GM21717 (cell line): ENCODE measurements at regions not wholly inside any gene's neighbourhood (a gene's known extent, or its start where the extent isn't known, plus 50 kb on each side); places are given as distances from the start of the nearest gene placed in this dataset.

Experiments
- ATAC-seq: cut with Tn5 transposase; IDR thresholded peaks from one replicate; pipeline ENCODE4 v1.9.1; 2021; ENCODE audit warnings: mild to moderate bottlenecking, moderate library complexity; ENCODE audit not compliant: unreplicated experiment

- ATAC-seq: peak; percentile 58
Measured at GRCh38 chr3:194003114-194004057, 132.6 kb upstream of the HES1 start.

- ATAC-seq: no peak
Measured at GRCh38 chr3:194005930-194006501, 129.9 kb upstream of the HES1 start.

GRCh38 chr3:194007592-194008337 lies 128.2 kb upstream of the HES1 start:
- no peak for ATAC-seq

DNA sequence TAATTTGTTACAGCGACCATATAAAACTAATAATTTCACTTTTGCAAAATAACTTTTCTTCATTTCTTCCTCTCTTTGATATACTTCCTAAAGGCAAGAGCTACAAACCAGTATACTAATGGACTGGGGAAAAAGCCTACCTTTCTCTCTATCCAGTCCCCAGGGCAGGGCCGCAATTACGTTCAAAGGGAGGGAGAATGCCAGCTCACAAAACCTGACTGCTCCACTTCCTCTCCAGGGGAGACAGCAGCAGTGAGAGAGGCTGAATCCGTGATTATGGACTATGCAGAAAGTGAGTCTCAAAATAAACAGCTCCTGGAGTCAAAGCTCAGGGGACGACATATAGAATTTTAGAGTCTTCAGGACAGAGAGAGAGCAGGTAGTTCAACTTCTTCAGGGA lies 126.9 kb upstream of the HES1 start:
- no peak for ATAC-seq

- ATAC-seq: no peak
Measured at GRCh38 chr3:194009892-194010533, 125.9 kb upstream of the HES1 start.

DNA sequence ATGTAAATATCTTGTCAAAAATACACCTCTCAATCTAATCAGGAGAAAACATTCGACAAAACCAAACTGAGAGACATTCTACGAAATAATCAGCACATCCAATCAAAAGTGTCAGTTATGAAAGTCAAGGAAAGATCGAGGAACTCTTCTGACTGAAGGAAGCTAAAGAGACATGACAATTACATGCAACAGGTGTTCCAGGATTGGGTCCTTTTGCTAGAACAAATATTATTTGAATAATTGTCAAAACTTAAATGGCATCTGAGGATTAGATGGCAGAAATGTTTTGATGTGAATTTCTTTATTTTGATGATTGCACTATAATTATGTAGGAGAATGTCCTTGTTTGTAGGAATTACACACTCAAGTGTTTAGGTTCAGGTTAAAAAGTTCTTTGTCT lies 124.1 kb upstream of the HES1 start:
- no peak for ATAC-seq

GRCh38 chr3:194013928-194014327 lies 122.0 kb upstream of the HES1 start:
- no peak for ATAC-seq

DNA sequence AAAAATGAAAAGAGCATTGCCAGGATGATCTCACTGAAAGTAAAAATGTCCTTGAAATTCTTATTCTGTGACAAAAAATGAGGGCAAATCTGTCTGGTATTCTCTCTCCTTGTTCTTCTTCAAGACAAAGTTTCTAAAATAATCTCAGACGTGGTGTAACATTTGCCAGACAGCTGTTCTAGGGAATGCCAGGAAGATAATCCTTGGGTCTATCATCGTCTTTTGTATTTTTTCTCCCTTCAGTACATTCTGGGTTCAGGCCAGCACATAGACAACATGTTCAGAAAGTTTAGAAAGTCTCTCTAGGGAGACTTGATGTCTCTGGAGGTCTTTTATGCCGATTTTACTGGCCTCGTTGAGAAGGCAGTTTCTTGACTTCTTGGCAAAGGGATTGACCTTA lies 121.2 kb upstream of the HES1 start:
- no peak for ATAC-seq

- no peak for ATAC-seq
Measured at GRCh38 chr3:194019398-194020165, 116.4 kb upstream of the HES1 start.

GRCh38 chr3:194022052-194022451 lies 113.9 kb upstream of the HES1 start:
- ATAC-seq: no peak

GRCh38 chr3:194022816-194023215 lies 113.1 kb upstream of the HES1 start:
- no peak for ATAC-seq

DNA sequence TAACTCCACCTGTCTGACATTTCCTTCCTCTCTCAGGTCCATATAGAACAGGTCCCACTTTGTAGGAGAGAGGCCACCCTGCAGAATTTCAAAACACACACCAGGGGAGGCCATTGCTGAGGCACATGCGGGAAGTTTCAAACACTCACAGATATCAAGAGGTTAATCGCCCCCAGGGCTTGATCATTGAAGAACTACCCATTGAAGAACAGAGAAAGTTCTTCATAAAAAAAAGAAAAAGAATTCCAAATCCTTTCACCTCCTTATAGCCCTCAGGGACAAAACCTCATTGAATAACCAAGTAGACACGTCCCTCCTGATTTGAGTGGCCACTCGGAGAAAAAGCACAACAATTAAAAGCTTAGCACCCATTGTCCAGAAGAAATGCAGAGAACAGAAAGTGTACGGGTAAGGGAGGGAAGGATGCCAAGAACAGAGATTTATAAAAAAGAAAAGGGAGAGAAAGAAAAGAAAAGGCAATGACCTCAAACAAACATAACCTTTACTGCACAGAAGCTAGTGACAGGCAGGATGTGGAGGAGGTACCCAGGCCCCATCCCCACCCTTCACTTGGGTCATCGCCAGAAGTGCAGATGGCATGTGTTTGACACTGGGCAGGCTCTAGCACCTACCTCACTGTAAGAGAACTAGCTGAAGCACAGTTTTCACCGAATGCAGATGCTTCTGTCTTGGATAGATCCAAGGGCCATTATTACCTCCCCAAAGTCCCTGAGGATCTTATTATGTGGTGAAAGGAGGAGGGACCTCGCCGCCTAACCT lies 112.3 kb upstream of the HES1 start:
- ATAC-seq: no peak

DNA sequence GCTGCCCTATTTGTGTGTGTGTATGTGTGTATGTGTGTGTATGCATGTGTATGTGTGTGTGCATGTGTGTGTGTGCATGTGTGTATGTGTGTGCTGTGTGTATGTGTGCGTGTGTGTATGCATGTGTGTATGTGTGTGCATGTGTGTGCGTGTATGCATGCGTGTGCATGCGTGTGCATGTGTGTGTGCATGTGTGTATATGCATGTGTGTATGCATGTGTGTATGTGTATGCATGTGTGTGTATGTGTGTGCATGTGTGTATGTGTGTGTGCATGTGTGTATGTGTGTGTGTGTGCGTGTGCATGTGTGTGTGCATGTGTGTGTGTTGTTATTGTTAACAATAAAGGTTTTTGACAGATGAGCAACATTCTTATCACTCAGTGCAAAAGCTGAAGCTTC lies 110.8 kb upstream of the HES1 start:
- ATAC-seq: no peak

GRCh38 chr3:194025951-194026350 lies 110.0 kb upstream of the HES1 start:
- no peak for ATAC-seq

DNA sequence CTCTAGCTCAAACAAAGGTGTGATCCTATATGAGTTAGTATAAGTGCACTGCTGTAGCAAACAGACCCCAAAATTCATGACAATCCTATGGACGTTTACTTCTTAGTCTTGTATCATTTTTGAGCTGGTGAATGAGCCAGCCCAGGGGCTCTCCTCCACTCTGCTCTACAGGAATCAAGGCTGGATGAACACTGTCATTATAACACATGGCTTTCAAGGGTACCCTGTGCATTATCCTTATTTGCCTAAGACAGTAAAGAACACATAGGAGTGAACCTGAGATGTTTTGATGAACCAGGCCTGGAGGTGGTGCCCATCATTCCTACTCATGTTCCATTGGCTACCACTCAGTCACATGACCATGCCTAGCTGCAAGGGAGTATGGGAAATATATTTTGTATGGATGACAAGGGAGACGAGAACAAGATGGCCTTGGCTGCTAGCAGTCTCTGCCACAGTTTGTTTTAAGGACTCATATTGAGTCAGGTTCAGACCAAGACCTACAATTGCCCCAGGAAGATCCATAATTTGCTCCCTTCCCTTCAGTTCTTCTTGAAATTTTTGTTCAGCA lies 107.4 kb upstream of the HES1 start:
- ATAC-seq: no peak

DNA sequence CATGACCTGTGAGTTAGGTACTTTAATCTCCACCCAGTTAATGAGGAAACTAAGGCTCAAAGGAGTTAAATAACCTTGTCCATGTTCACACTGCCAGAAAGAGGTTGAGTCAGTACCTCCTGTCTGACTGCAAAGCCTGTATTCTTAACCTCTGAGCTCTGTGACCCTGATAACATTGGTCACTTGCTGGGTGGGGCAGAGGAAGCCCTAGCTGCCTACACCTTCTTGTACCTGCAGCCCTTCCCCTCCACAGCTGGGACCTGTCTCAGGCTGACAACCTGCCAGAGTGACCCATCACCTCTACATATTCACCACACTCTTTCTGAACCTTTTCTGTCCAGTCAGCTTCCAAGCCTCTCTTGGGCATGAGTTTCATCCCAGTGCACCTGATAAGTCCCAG lies 106.1 kb upstream of the HES1 start:
- ATAC-seq: no peak

- no peak for ATAC-seq
Measured at GRCh38 chr3:194030372-194030771, 105.6 kb upstream of the HES1 start.

DNA sequence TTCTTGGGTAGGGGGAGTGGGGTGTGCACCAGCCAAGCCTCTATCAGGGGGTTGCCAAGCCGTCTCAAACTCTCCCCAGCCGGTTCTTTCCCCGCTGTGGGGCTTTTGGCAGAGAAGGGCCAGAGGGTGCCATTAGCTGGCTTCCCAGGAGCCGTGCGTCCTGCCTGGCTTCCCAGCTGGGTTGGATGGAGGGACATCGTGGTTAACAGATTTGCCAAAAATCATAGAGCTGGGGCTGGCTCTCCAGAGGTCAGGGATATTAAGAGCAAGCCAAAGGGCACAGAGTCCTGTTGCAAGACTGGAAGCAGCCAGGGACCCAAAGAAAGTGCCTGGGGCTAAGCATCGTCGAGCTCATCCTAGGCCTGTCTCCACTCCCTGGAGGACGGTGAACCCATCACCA lies 104.6 kb upstream of the HES1 start:
- ATAC-seq: no peak

GRCh38 chr3:194031867-194032635 lies 103.9 kb upstream of the HES1 start:
- no peak for ATAC-seq
